Endothelial cell of umbilical vein (primary cell): ENCODE measurements at regions not wholly inside any gene's neighbourhood (a gene's known extent, or its start where the extent isn't known, plus 50 kb on each side); places are given as distances from the start of the nearest gene placed in this dataset.
"Not testable (repeated sequence)": the region's sequence is repeated elsewhere in the genome, so short reads cannot be mapped to it uniquely, and the experiment has no call there.

Experiments
- BruUV-seq: library from RNA; stranded (reverse); fragments of 400-500 nt; replicated peaks from 2 replicates; lab custom pipeline; 2021; lab: Mats Ljungman, UMichigan
- CTCF ChIA-PET: fragments of 300-600, 350-600 bp; sonication (Branson Sonifier 250); formaldehyde crosslinking; loops from one replicate; lab custom pipeline; 2021; ENCODE audit warnings: antibody characterized with exemption, inconsistent platforms; lab: Charles Lee
- POLR2A ChIA-PET: fragments of 300-600, 350-600 bp; sonication (Branson Sonifier 250); formaldehyde crosslinking; loops from one replicate; lab custom pipeline; 2021; ENCODE audit warnings: antibody characterized with exemption, inconsistent platforms; lab: Charles Lee
- DNase-seq: peaks from one replicate; pipeline ENCODE4 v3.0.0-alpha.2; 2011; ENCODE audit warnings: low read depth, low spot score
- FAIRE-seq: peaks from 2 replicates; lab custom pipeline; 2011; peaks lifted over from hg19 to GRCh38; lab: Jason Lieb, UNC
- H2AFZ ChIP-seq: 2 replicates; pipeline ENCODE4 v1.6.0; 2012; ENCODE audit warnings: low read depth, low read length, control low read depth, inconsistent platforms
- H3K27ac ChIP-seq: 2 replicates; pipeline ENCODE4 v1.5.1; 2011; ENCODE audit warnings: low read depth, mild to moderate bottlenecking, control low read depth, low read length, moderate library complexity; ENCODE audit not compliant: insufficient read depth
- H3K27me3 ChIP-seq, 2 experiments: 2 replicates each; pipeline versions ENCODE4 v1.6.0 to v1.6.1; 2011; ENCODE audit warnings: low read length in 2 of 2, mixed read lengths in 1 of 2; ENCODE audit not compliant: control insufficient read depth in 2 of 2, insufficient read depth in 2 of 2
- H3K36me3 ChIP-seq, 2 experiments: 2 replicates in 1 of 2; 3 replicates in 1 of 2; pipeline ENCODE4 v1.5.1; 2011; ENCODE audit warnings: low read length in 2 of 2, mild to moderate bottlenecking in 1 of 2, moderate library complexity in 1 of 2; ENCODE audit not compliant: control insufficient read depth in 2 of 2, insufficient read depth in 2 of 2; ENCODE audit errors: extremely low read depth in 1 of 2
- H3K4me1 ChIP-seq: 3 replicates; pipeline ENCODE4 v1.5.1; 2011; ENCODE audit warnings: mild to moderate bottlenecking, low read length; ENCODE audit not compliant: control insufficient read depth, insufficient read depth; ENCODE audit errors: extremely low read depth
- H3K4me2 ChIP-seq: 2 replicates; pipeline ENCODE4 v1.6.1; 2011; ENCODE audit warnings: low read length, control low read depth, mixed read lengths; ENCODE audit not compliant: insufficient read depth
- H3K4me3 ChIP-seq, 3 experiments: fragments of 200-600 bp in 1 of 3; sonication (generic), shearing (Covaris generic) in 1 of 3; replicated peaks in 1 of 3; 2 replicates each; pipeline ENCODE4 v1.5.1; 2011 to 2016; ENCODE audit warnings: control low read depth in 3 of 3, low read length in 3 of 3, mild to moderate bottlenecking in 2 of 3, inconsistent platforms in 1 of 3, low read depth in 1 of 3, moderate library complexity in 1 of 3; ENCODE audit not compliant: insufficient read depth in 1 of 3
- H3K79me2 ChIP-seq: 2 replicates; pipeline ENCODE4 v1.6.0; 2012; ENCODE audit warnings: low read length, inconsistent platforms; ENCODE audit not compliant: control insufficient read depth, insufficient read depth
- H3K9ac ChIP-seq: replicated peaks from 2 replicates; pipeline ENCODE3; 2011; ENCODE audit warnings: low read length, control low read depth; ENCODE audit not compliant: insufficient read depth; ENCODE audit errors: extremely low read depth
- H3K9me1 ChIP-seq: replicated peaks from 3 replicates; pipeline ENCODE4 v1.6.0; 2011; ENCODE audit warnings: mild to moderate bottlenecking, low read length; ENCODE audit not compliant: control insufficient read depth, insufficient read depth; ENCODE audit errors: extremely low read depth
- H3K9me3 ChIP-seq: replicated peaks from 2 replicates; pipeline ENCODE4 v1.5.1; 2012; ENCODE audit warnings: low read length, inconsistent platforms; ENCODE audit not compliant: control insufficient read depth, insufficient read depth
- H4K20me1 ChIP-seq: replicated peaks from 2 replicates; pipeline ENCODE3; 2011; ENCODE audit warnings: mild to moderate bottlenecking, low read length; ENCODE audit not compliant: control insufficient read depth, insufficient read depth; ENCODE audit errors: extremely low read depth
- dilution Hi-C: fragments of 300-500 bp; cut with MboI; formaldehyde crosslinking; loops from one replicate; pipeline ENCODE4 v1.15.0; 2019; ENCODE audit warnings: low sequenced_read_pairs; ENCODE audit not compliant: extremely low pct_ligation_motif_present
- intact Hi-C: fragments of 100-400 bp; cut with micrococcal nuclease; formaldehyde crosslinking; loops from one replicate; pipeline ENCODE4 v1.10.0; 2022

DNA sequence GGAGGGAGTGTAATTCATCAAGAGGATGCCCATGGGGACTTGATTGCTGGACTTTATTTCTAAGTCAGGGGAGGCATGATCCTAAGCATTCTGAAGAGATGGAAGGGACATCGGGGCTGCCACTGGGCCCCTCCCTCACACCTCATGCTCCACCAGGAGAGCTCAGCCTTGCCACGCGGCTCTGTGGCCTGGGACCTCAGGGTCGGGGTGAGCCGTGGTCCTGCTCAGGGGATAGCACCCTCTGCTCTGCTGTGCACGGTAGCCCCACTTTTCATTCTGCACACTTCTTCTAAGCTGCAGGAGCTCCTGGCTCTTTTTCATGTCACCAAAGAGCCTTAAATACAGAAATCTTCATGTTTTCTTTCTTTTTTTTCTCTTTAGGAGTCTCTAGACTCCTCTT is 75.5 kb upstream of the DPP6 start:
- H3K9me1 ChIP-seq, H3K36me3 ChIP-seq, H3K4me3 ChIP-seq, H3K4me1 ChIP-seq, H3K79me2 ChIP-seq, dilution Hi-C loops, H3K27me3 ChIP-seq, POLR2A ChIA-PET, H3K9me3 ChIP-seq, intact Hi-C loops, FAIRE-seq, DNase-seq, CTCF ChIA-PET, H3K4me2 ChIP-seq, H2AFZ ChIP-seq, H4K20me1 ChIP-seq, H3K27ac ChIP-seq, H3K9ac ChIP-seq, BruUV-seq: not testable (repeated sequence)

GRCh38 chr7:153983186-153983585 is 69.0 kb upstream of the DPP6 start:
- H2AFZ ChIP-seq, H3K9me3 ChIP-seq, H3K79me2 ChIP-seq, DNase-seq, BruUV-seq, H4K20me1 ChIP-seq, dilution Hi-C loops, CTCF ChIA-PET, H3K9me1 ChIP-seq, intact Hi-C loops, H3K4me2 ChIP-seq, H3K27ac ChIP-seq, POLR2A ChIA-PET, H3K27me3 ChIP-seq, H3K9ac ChIP-seq, H3K36me3 ChIP-seq, H3K4me3 ChIP-seq, FAIRE-seq, H3K4me1 ChIP-seq: not testable (repeated sequence)

GRCh38 chr7:153989066-153989627 is 63.1 kb upstream of the DPP6 start:
- dilution Hi-C loops = not testable (repeated sequence)

DNA sequence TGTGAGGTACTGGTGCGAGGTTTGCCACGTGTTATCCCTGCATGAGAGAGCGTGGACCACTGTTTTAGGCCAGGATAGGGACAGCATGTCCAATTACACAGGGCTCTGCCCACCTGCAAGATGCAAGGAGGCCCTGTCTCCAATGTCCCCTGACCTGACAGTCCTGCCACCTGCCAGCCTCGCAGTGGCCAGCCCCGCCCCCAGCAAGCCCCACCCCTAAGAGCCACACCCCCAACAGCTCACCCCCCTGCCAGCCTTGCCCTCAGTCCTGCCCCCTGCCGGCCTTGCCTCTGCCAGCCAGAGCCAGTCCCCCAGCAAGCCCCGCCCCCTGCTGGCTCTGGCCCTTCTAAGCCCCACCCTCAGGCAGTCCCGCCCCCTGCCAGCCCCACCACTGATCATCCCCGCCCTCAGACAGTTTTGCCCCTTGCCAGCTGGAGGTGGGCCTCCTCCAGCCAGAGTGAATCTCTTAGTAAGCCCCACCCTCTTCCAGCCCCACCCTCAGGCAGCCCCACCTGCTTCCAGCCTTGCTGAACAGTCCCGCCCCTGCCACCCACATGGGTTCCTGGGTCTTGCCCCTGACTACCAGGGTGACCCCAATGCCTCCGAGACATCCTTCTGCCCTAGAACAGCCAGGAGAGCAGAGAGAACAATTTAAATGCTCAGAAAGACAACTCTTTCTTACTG is 62.3 kb upstream of the DPP6 start:
- intact Hi-C loops, CTCF ChIA-PET, H3K79me2 ChIP-seq, H3K9me1 ChIP-seq, H3K4me1 ChIP-seq, H3K36me3 ChIP-seq, H2AFZ ChIP-seq, H3K4me2 ChIP-seq, BruUV-seq, FAIRE-seq, H3K27ac ChIP-seq, H3K27me3 ChIP-seq, H3K9ac ChIP-seq, H4K20me1 ChIP-seq, dilution Hi-C loops, H3K4me3 ChIP-seq, H3K9me3 ChIP-seq, DNase-seq, POLR2A ChIA-PET: not testable (repeated sequence)

More at GRCh38 chr7:153989066-153989627, 63.1 kb upstream of the DPP6 start:
- intact Hi-C loops, H3K9ac ChIP-seq, BruUV-seq, FAIRE-seq, H3K9me3 ChIP-seq, H3K36me3 ChIP-seq, DNase-seq, H3K4me3 ChIP-seq, POLR2A ChIA-PET, H3K4me1 ChIP-seq, CTCF ChIA-PET, H3K27ac ChIP-seq, H3K4me2 ChIP-seq, H2AFZ ChIP-seq, H3K79me2 ChIP-seq, H3K27me3 ChIP-seq, H4K20me1 ChIP-seq, H3K9me1 ChIP-seq: not testable (repeated sequence)
